22Rv1 (cell line): ENCODE measurements at regions not wholly inside any gene's neighbourhood (a gene's known extent, or its start where the extent isn't known, plus 50 kb on each side); places are given as distances from the start of the nearest gene placed in this dataset.

Experiments
- ZFX ChIP-seq: fragments of 450-650 bp; IDR thresholded peaks from 2 replicates; pipeline ENCODE4 v1.6.1; 2017; ENCODE audit warnings: antibody characterized with exemption, borderline replicate concordance
- TF ChIP-seq, protein P1 (sequence below): fragments of 450-650 bp; IDR thresholded peaks from 2 replicates; pipeline ENCODE4 v1.5.1; 2017; ENCODE audit warnings: mild to moderate bottlenecking

DNA sequence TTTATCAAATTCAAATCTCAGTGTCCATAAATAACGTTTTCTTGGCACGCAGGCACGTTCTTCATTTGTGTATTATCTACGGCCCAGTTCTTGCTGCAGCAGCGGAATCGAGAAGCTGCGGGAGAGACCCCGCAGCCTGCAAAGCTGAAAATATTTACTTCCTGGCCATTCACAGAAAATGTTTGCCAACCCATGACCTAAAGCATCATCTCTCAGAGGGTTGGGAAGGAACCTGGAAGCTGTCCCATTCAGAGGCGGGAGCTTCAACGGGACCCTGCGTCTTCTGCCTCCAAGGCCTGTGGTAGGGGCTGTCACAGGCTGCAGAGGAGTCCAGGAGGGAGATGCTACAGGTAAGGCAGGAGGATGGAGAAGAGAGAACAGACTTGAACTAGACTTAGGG is 319.2 kb downstream of the MN1 start:
- TF ChIP-seq, protein P1, sequence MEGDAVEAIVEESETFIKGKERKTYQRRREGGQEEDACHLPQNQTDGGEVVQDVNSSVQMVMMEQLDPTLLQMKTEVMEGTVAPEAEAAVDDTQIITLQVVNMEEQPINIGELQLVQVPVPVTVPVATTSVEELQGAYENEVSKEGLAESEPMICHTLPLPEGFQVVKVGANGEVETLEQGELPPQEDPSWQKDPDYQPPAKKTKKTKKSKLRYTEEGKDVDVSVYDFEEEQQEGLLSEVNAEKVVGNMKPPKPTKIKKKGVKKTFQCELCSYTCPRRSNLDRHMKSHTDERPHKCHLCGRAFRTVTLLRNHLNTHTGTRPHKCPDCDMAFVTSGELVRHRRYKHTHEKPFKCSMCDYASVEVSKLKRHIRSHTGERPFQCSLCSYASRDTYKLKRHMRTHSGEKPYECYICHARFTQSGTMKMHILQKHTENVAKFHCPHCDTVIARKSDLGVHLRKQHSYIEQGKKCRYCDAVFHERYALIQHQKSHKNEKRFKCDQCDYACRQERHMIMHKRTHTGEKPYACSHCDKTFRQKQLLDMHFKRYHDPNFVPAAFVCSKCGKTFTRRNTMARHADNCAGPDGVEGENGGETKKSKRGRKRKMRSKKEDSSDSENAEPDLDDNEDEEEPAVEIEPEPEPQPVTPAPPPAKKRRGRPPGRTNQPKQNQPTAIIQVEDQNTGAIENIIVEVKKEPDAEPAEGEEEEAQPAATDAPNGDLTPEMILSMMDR: no peak
- no peak for TF ChIP-seq ZFX
